ENCODE measurements at regions not wholly inside any gene's neighbourhood (a gene's known extent, or its start where the extent isn't known, plus 50 kb on each side); places are given as distances from the start of the nearest gene placed in this dataset.

- TF ChIP-seq CTCF (IDR thresholded peaks at IDR 0.05) (no peak), POLR2A (IDR thresholded peaks at IDR 0.05) (no peak)
These were observed 435.5 kb downstream of the DHX35 start for GRCh38 chr20:39397646-39398045.

Data from sigmoid colon (tissue), 3 donors.